CD4-positive, alpha-beta T cell treated with Interleukin-17A for 4 hours (primary cell): ENCODE measurements at regions not wholly inside any gene's neighbourhood (a gene's known extent, or its start where the extent isn't known, plus 50 kb on each side); places are given as distances from the start of the nearest gene placed in this dataset.

Experiments
- DNase-seq: peaks from one replicate; pipeline ENCODE4 v3.0.0-alpha.2; 2020; ENCODE audit warnings: mixed read lengths

DNA sequence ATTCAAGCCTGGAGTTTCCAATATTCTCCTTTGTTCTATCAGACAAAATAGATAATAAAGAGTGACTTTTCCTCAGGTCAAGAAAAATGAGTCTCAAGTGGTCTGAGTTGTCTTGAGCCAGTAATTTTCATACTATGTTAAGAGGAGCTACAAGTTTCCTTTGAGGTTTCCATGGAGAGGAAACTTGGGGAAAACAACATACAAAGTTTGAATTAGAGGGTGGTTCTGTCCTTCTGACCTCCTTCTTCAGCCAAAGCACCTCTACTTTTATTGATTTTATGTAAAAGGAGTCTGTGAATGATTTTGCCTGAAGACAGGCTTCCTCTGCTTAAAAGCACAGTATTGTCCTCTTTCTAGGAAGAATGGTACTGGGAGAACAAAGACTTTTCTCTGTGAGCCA is 497.2 kb upstream of the PKN2 start:
- no peak for DNase-seq

DNA sequence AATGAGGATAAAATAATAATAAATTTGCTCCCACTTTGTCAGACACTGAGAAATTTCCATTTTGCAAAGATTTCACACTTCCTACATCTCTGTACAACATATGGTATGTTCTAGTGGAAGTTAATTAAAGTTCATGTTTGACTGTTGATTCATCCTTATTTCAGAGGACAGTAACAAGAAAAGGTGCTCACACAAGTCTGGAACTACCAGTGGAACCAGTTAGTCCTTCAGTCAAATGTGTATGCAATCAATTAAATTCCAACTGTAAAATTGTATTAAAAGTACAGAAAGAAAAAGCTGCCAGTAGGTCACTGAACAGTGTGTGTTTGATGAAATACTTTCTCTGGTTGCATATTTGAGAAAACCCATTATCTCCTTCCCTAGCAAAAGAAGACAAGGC is 496.0 kb upstream of the PKN2 start:
- DNase-seq, result no peak

DNA sequence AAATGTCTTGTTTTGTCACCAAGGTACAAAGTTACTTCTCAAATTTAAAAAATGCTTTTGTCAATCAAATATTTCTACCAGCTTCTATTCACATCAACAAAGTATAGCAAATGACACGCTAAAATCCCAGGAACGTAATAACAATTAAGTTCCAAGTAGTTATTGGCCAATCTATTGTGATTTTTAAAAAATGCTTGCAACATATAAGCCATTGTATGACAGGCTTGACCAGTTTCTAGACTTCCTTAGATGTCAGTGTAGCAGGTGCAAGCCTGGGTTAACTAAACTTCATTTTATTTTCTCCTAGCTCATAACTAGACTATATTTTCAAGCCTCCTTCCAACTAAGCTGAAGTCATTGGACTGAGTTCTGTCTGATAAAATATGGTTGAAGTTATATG is 494.5 kb upstream of the PKN2 start:
- no peak for DNase-seq

DNA sequence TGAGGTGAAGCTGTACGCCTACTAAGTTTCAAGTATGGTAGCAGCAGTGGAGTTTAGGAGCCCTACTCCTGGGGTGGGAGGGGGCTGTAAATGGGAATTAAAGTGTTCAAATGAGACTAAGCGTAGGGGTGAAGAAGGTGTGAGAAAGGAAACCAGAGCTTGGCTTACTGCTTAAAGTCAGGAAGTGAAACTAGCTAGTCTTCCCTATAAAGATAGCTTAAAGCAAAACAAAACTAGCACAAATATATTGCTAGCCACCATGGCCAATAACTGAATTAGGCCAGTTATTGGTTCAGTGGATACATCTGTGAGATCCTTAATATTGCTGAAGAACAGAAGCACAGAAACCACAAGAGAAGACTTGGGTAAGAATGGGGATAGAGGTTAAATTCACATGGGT is 492.2 kb upstream of the PKN2 start:
- no peak for DNase-seq

DNA sequence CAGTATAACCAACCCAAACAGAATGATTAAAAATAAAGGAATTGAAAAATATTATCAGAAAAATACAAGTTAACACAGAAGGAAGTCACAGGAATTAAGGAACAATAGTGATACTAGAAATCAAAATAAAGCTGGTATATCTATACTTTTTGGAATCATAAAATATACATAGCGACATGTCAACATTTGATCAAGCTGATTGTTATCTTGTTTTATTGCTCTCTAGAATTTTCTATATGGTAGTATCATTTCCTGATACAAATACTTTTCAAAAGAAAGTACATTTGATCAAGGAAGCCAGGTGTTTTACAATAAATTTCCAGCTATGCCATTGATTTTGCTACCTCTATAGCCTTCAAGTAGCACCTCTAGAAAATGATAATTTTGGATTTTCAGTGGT is 489.5 kb upstream of the PKN2 start:
- DNase-seq, result no peak

DNA sequence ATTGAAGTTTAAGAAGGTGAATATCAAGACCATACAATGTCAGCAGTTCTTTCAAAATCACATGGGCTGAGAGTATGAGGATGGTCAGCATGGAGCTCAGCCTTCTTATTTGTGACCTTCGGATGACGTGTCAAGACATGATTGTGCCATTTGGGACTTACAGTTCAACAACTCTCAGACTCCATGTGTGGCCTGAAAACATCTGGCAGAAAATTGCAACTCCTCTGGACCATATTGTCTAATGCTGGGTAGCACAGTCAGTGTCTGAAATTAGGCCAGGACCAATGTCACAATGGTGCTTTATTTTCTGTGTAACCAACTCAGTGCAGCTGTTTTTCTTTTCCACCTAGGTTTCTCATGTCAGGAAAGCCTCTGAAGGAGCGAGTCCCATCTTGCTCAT is 483.5 kb upstream of the PKN2 start:
- DNase-seq, result no peak

DNA sequence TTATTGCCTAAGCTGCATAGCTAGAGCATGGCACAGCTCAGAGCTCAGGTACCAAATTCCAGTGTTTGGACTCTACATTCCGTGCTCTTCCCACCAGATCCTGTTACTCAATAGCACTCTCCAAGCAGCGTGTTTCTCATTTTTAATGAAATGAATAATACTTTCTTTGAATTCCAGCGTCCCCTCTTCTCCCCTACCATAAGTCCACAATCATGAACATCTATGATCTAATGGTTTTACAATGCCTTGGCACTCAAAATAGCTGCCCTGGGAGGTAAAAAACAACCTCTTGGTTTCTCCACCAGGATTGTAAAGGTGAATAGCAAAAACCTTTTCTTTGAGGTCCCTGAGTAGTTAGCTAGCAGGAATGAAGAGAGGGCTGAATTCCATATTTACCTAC is 480.0 kb upstream of the PKN2 start:
- DNase-seq, result no peak

DNA sequence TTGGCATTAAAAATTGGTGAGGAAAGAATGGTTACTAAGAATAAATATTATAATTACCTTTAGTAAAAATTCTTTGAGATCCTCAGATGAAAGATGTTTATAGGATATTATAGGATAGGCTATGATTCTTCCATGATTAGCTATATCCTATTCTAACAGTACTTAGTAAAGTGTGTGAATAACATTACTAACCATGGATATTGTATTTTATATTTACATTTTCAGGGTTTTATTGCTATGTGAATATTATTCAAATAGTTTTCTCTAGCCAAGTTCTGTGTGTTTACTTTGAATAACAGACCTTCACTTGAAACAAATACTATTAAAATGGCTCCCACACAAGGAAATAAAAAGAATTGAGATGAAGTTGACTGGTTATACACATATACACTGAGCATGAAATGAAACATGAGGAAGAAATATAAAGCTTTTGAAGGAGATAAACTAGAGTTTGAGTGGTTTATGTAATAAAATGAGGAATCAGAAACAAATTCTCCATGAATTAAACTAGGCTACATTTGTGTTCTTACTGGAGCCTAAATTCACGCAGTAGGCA is 479.4 kb upstream of the PKN2 start:
- DNase-seq, result no peak

DNA sequence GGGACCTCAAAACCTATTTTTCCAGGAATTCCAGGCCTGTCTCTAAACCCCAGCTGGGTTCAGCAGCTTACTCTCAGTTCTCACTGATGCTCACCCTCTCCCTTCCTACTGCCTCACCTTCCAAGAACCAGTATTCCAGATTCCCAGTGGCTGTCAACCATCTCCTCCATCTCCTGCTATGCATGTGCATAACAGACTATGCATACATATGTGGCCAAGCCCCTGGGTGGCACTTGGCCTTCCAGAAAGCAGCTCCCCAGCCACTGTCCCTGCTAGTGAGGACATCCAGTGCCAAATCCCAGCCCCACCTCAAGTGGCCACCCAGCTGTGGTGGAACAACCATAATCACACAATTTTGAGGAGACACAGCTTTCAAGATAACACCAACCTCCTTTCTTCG is 475.7 kb upstream of the PKN2 start:
- DNase-seq, result no peak

DNA sequence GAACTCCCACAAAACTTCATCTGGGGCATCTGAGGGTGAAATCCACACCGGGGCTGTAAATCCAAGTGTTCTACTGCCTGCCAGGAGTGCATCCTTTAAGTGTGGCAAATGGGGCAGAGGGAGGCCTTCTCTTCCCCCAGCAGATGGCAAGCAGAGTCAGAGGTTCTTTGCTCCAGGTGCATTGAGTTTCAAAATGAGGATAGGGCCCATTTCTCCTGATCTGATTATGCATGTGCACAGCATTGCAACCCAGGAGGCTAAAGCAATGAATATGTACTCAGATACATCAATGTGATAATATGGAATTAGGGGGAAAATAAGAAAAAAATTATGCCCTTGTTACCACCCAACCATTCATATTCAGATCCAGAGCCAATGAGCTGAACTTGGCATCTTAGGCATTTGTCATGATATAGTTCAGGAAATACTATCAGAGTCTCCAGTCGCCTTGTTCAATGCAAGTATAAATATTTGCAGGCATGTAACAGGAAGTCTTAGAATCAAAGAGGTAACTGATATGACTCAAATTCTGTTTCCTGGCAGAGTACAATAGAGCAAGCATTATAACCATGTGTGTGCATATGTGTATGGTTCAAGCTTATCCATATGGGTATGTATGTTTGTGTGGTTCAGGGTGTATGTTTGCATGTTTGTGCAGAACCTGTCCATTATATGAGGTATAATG is 473.8 kb upstream of the PKN2 start:
- DNase-seq, result no peak

DNA sequence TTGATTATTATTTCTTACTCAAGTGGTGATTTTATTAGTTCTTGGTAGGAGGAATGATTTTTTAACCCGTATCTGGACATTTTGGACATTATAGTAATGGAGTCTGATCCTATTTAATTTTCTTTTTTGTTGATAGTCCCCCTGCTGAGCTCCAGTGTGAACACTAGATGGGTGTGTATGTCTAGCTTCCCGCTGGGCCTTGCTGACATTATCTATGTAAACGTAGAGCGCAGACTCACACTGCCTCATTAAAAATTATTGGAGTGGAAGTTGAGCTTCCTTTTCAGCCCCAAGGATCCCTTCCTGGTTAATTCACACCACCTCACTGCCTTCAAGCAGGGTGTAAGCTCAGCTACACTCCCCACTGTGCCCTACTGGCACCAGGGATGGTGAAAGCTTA is 467.6 kb upstream of the PKN2 start:
- no peak for DNase-seq

DNA sequence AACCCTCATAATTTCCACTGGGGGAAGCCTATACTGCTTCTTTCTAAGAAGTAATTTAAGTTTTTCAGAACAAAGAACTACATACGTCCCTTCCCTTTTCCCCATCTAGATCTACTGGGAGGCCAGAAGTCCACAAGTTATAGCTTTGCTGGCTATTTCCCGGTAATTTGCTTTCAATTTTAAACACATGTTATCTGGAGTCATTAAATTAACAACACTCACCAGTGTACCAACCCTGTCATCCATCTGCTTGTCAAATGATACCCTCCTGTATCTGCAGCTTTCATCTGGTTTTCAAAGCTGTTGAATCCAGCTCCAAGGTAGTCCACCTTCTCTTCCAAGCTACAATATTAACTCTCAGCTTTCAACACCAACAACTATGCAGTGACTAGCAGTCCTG is 466.7 kb upstream of the PKN2 start:
- no peak for DNase-seq

DNA sequence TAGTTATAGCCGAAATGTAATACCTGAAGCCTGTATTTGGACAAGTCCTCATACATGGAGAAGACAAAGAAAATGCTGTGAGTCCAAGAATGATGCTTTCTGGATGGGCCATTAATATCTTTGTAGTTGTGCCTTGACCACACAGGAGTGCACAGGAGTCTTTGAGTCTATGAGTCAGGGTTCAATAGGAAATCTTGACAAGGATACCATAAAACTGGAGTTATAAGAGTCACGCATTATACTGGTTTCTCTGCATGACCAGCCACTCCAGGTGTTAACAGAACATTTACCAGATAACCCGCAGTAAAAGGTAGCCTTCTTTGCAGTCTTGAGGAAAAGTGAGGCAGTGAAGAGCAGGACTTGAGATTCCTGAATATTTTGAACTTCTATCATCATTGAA is 464.6 kb upstream of the PKN2 start:
- DNase-seq, result no peak

DNA sequence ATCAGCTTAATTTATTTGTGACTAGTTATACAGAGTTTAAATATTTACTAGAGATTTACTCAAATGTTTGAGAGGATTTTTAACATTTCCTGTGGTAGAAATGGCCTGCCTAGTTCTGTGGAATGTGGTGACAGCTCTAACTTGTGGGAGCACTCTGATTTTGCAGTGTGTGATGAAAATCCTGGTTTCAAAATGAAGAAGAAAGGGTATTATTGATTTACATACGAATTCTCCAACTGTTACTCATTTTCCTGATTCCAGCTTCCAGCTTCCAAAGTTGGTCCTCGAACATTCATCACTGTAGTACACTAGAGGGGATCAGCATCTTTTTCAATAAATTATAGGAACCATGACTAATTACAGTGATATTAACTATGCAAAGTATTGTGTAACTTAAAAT is 462.7 kb upstream of the PKN2 start:
- no peak for DNase-seq

DNA sequence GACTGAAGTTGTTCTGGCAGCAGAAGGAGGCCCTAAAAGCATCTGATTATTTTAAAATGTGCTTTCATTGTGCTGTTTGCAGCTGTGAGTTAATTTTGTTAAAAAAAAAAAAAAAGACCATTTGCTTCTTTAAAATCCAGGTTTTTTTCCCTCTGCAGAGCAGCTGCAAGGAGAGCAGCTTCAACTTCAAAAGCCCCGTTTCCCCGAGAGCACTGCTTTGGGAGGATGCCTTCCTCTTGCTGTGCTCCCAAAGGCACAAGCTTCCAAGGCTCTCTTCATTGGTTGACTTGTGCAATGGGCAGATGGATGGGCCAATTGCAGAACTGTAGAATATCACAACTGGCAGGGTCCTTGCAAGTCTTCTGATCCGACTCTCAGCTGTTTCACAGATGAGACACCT is 459.2 kb upstream of the PKN2 start:
- DNase-seq, result no peak

DNA sequence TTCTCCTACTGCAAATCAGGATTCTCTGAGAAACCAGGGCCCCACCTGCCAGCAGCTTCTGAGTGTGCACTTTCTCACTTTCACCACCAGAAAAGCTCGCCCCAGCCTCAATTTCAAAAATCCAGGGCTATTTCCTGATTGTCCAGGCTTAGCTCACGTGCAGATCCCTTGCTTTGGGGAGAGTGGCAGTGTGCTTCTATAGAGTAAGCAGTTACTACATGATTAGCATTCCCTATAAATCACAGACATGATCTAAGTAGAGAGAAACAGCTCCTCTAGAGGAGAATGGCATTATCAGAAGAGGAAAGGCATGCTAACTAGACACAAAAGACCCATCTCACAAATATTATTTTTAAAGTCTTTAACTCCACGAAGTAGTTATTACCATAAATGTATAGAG is 456.0 kb upstream of the PKN2 start:
- no peak for DNase-seq

DNA sequence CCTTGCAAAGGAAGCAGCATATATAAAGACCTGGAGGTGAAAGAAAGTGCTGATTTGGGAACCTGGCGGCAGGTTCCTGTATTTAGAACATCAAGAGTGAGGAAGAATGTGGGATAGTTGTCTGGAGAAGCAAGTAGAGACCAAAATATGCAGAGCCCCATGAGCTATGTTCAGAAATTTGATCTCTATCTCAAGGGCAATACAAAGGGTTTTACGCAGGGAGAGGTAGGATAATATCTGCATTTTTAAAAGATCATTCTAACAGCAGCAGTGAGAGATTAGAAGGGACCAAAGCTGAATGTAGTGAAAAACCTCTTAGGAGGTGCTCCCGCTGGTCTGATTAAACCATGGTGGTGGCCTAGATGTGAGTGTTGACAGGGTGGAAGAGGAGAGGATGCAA is 453.9 kb upstream of the PKN2 start:
- DNase-seq, result no peak

DNA sequence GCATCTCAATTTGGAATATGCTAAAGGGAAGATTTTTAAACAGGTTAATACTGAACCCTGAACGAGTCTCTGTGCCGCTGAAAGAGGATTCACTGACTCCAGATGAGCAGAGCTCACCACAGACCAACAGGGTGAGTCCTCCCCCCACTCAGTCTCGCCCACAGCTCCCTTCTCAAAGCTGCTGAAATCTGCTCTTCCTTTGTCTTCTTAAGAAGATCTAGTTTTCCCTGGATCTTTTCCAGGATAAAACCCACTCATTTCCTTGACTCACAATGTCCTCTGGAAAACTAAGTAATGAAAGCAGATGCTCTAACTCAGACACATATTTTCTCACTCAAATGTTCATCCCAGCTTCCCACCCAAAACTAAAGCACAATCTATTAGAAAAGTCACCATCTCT is 447.0 kb upstream of the PKN2 start:
- no peak for DNase-seq

DNA sequence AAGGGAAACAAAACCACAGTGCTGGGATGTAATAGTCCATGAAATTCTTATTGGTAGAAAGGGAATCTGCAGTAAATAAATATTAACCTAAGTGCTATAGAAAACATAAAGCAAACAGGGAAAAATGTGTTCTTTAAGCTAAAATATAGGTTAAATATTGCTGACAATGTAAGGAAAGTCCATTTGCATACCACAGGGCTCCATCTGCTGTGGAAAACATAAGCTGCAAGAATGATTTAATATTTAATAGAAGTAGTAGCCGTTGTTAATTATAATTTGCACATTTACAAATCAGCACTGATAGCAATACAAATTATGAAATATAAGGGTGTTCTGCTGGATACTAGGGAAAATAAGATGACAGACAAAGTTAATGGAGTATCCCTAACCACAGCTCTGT is 444.9 kb upstream of the PKN2 start:
- DNase-seq, result no peak

DNA sequence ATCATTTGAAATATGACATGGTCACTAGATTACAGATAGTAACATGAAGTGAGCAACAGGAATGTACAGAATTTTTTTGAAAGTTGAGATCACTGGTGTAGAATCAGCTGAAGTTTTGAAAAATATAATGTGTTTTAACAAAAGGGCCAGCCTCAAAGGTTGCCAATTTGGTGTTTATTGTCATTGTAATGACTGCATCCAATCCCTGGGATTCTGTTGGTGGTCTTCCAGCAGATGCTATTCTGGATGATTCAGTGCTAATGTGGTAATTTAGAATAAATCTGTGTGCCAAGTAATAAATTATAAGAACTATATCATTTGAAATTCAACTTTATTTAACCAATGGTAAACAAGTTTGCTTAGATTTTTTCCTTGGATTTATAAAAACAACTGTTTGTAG is 436.4 kb upstream of the PKN2 start:
- DNase-seq, result no peak

DNA sequence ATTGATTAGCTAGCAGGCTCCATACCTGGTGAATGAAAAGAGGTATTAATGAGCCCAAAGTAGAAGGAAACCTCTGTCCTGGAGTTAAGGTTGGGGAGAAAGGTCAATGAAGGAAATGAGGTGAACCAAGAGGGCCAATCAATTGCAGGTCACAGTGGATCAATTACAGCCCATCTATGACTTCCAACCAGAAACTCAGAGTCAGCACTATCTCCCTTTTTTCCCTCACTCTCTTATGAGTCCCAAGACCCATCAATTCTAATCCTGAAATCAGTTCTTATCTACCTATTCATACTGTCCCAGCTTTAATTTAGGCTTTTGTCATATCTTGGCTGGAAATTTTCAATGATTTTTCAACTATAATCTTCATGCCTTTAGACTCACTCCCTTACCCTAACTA is 433.2 kb upstream of the PKN2 start:
- DNase-seq, result no peak

DNA sequence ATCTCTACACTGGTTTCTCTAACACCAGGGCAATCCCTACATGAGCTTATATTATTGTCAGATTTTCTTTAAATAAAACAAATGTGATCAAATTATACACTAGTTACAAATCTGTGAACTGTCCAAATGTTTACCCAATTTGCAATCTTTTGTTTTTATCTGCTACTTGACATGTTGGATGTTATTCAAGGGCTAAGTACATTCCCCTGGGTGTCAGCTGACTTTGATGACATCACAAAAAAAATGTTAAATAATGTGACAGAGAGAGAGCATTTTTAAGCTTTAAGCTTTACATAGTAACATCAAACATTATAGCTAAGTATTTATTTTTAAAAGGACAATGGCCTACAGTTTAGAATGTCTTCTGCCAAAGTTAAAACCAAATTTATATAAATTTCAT is 431.3 kb upstream of the PKN2 start:
- DNase-seq, result no peak

DNA sequence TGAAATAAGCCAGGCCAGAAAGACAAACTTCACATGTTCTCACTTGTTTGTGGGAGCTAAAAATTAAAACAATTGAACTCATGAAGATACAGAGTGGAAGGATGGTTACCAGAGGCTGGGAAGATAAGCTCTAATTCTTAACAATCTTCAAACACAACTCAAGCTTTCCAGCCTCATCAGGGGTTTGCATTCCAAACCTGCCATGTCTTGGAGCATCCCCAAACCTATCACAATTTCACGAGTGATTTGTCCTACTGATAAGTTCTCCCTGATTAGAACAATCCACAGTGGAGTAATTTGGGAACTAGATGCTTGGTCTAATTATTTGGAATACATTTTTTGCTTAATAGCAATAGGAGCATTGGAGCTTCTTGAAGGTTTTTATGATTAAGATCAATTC is 418.5 kb upstream of the PKN2 start:
- DNase-seq, result no peak

DNA sequence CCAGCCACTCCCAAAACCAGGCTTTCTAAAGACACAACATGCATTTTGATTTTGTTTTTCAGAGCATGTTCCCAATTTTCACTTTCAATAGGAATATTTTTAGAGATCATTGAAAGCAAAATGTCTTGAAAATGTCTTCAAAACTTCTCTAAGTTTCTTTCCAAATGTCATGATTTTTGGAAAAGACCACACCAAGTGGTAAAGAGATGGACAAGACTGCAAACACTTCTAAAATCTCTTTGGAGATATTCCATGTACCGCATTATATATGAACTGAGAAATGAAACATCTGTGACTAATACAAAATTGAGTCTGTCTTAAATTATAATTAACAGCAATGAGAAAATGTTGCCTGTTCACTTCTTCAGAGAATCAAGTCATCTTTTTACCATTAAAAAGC is 418.0 kb upstream of the PKN2 start:
- no peak for DNase-seq

DNA sequence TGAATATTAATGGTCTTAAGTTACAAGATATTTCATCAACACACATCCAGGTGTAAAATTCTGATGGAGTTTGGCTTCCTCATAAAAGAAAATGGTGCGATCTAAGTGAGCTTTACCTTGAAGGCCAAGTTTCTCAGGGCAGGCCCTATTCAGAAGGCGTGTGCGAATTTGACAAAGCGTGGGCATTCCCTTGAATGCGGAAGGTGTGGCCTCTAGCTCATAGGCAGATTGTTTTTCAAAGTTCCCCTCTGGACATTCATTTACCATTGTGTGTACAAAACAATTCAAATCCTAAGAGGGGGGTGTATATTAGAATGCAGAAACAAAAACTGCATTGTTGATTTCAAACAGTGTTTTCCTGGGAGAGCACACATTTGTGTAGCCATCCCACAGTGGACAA is 411.9 kb upstream of the PKN2 start:
- DNase-seq, result no peak

DNA sequence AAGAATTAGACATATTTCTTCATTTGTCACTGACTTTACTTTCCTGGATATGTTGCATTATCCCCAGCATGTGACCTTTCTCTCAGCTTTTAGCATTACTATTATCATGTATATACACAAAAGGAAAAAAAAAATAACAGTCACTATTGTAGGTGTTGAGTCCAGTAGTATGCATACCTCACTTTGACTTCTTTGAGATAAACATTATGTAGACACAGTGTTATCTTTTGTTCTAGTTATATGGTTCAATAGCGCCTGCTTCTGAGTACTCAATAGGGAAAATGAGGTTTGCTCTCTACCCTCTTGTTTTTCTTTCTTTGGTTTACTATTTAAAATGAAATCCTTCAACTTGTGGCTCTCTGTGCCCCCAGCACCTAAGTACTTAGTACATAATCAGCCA is 409.6 kb upstream of the PKN2 start:
- no peak for DNase-seq
